SK-N-SH treated with all-trans-retinoic acid at 6 μM for 48 hours (cell line): ENCODE measurements at regions not wholly inside any gene's neighbourhood (a gene's known extent, or its start where the extent isn't known, plus 50 kb on each side); places are given as distances from the start of the nearest gene placed in this dataset.

Source experiments
- ATAC-seq: fragments of 200-7000 bp; cut with Tn5 transposase; 3 replicates; pipeline ENCODE4 v1.9.1; 2020; ENCODE audit warnings: mild to moderate bottlenecking, moderate library complexity
- ARNTL ChIP-seq: fragments of 450-650 bp; formaldehyde crosslinking; IDR thresholded peaks from 2 replicates; pipeline ENCODE4 v1.5.0; 2020; ENCODE audit warnings: low read depth, mild to moderate bottlenecking, moderate library complexity, borderline replicate concordance
- BACH2 ChIP-seq: fragments of 250-450 bp; sonication (Bioruptor Pico); IDR thresholded peaks from 2 replicates; pipeline ENCODE4 v1.9.0; 2021; ENCODE audit warnings: mild to moderate bottlenecking, borderline replicate concordance
- CREB5 ChIP-seq: fragments of 250-450 bp; sonication (Bioruptor Pico); IDR thresholded peaks from 2 replicates; pipeline ENCODE4 v1.5.1; 2020; ENCODE audit warnings: low read depth, mild to moderate bottlenecking, moderate library complexity
- CSDC2 ChIP-seq: fragments of 250-450 bp; sonication (Bioruptor Pico); IDR thresholded peaks from 2 replicates; pipeline ENCODE4 v1.5.0; 2020; ENCODE audit warnings: mild to moderate bottlenecking, moderate library complexity
- CSRNP3 ChIP-seq: fragments of 250-450 bp; sonication (Bioruptor Pico); IDR thresholded peaks from 2 replicates; pipeline ENCODE4 v1.5.1; 2021; ENCODE audit warnings: mild to moderate bottlenecking, moderate library complexity
- ESRRG ChIP-seq: fragments of 250-450 bp; sonication (Bioruptor Pico); IDR thresholded peaks from 2 replicates; pipeline ENCODE4 v1.6.1; 2021; ENCODE audit warnings: mild to moderate bottlenecking
- ISL1 ChIP-seq: fragments of 250-450 bp; sonication (Bioruptor Pico); IDR thresholded peaks from 2 replicates; pipeline ENCODE4 v2.1.2; 2022; ENCODE audit warnings: mild to moderate bottlenecking, moderate library complexity
- OSR1 ChIP-seq: fragments of 250-450 bp; sonication (Bioruptor Pico); IDR thresholded peaks from 2 replicates; pipeline ENCODE4 v1.8.0; 2022; ENCODE audit warnings: moderate library complexity, mild to moderate bottlenecking, inconsistent platforms
- PATZ1 ChIP-seq: fragments of 250-450 bp; sonication (Bioruptor Pico); IDR thresholded peaks from 2 replicates; pipeline ENCODE4 v1.8.0; 2020; ENCODE audit warnings: mild to moderate bottlenecking, moderate library complexity, borderline replicate concordance
- POU6F1 ChIP-seq: fragments of 250-450 bp; sonication (Bioruptor Pico); IDR thresholded peaks from 2 replicates; pipeline ENCODE4 v1.8.0; 2021; ENCODE audit warnings: low read depth, mild to moderate bottlenecking, moderate library complexity, borderline replicate concordance
- PPARA ChIP-seq: fragments of 250-450 bp; sonication (Bioruptor Pico); IDR thresholded peaks from 2 replicates; pipeline ENCODE4 v1.5.0; 2020; ENCODE audit warnings: mild to moderate bottlenecking, borderline replicate concordance
- RARB ChIP-seq: fragments of 250-450 bp; sonication (Bioruptor Pico); IDR thresholded peaks from 2 replicates; pipeline ENCODE4 v1.8.0; 2021; ENCODE audit warnings: mild to moderate bottlenecking, moderate library complexity
- TCF4 ChIP-seq: fragments of 250-450 bp; sonication (Bioruptor Pico); IDR thresholded peaks from 2 replicates; pipeline ENCODE4 v1.8.0; 2021; ENCODE audit warnings: mild to moderate bottlenecking, moderate library complexity, borderline replicate concordance
- TSHZ2 ChIP-seq: fragments of 250-450 bp; sonication (Bioruptor Pico); IDR thresholded peaks from 2 replicates; pipeline ENCODE4 v1.5.0; 2020; ENCODE audit warnings: mild to moderate bottlenecking, moderate library complexity
- ZC3H10 ChIP-seq: fragments of 250-450 bp; sonication (Bioruptor Pico); IDR thresholded peaks from 2 replicates; pipeline ENCODE4 v1.5.1; 2021; ENCODE audit warnings: mild to moderate bottlenecking, moderate library complexity
- ZFP3 ChIP-seq: fragments of 250-450 bp; sonication (Bioruptor Pico); IDR thresholded peaks from 2 replicates; pipeline ENCODE4 v1.5.0; 2020; ENCODE audit warnings: mild to moderate bottlenecking, moderate library complexity
- ZFP30 ChIP-seq: fragments of 450-650 bp; formaldehyde crosslinking; IDR thresholded peaks from 2 replicates; pipeline ENCODE4 v1.5.0; 2022; ENCODE audit warnings: mild to moderate bottlenecking, moderate library complexity
- ZNF565 ChIP-seq: fragments of 450-650 bp; formaldehyde crosslinking; conservative IDR thresholded peaks from 2 replicates; pipeline ENCODE4 v1.5.0; 2020; ENCODE audit warnings: low read depth, mild to moderate bottlenecking, moderate library complexity
- ZNF70 ChIP-seq: fragments of 450-650 bp; formaldehyde crosslinking; IDR thresholded peaks from 2 replicates; pipeline ENCODE4 v1.5.0; 2020; ENCODE audit warnings: mild to moderate bottlenecking, moderate library complexity
- ZNF8 ChIP-seq: fragments of 450-650 bp; formaldehyde crosslinking; IDR thresholded peaks from 2 replicates; pipeline ENCODE4 v1.5.0; 2020; ENCODE audit warnings: mild to moderate bottlenecking, moderate library complexity

- TF ChIP-seq ZFP3 = no peak
- ATAC-seq = no peak
Measured at GRCh38 chr9:74115976-74116375, 381.2 kb upstream of the RORB start.

GRCh38 chr9:74117151-74117550, 380.0 kb upstream of the RORB start:
- no peak for ATAC-seq
- TF ChIP-seq ZFP3 = no peak
- TF ChIP-seq TCF4 (CRISPR knock-in tag) = no peak
- no peak for TF ChIP-seq ZNF565 (CRISPR knock-in tag)
- TF ChIP-seq ZNF70 (CRISPR knock-in tag) = no peak

GRCh38 chr9:74117731-74118130, 379.4 kb upstream of the RORB start:
- no peak for ATAC-seq
- TF ChIP-seq CREB5 (CRISPR knock-in tag) (no peak), PATZ1 (CRISPR knock-in tag) (no peak), ARNTL (CRISPR knock-in tag) (no peak), TSHZ2 (CRISPR knock-in tag) (no peak), PPARA (CRISPR knock-in tag) (no peak), POU6F1 (no peak), ZNF8 (no peak), RARB (CRISPR knock-in tag) (no peak), ISL1 (no peak), OSR1 (CRISPR knock-in tag) (no peak), CSRNP3 (CRISPR knock-in tag) (no peak), TCF4 (CRISPR knock-in tag) (no peak), ZC3H10 (CRISPR knock-in tag) (no peak), BACH2 (CRISPR knock-in tag) (no peak)

GRCh38 chr9:74120061-74120460, 377.1 kb upstream of the RORB start:
- no peak for ATAC-seq
- TF ChIP-seq OSR1 (CRISPR knock-in tag) = no peak
- no peak for TF ChIP-seq TCF4 (CRISPR knock-in tag)
- TF ChIP-seq CREB5 (CRISPR knock-in tag) = no peak
- TF ChIP-seq ZC3H10 (CRISPR knock-in tag) = no peak
- no peak for TF ChIP-seq PATZ1 (CRISPR knock-in tag)
- no peak for TF ChIP-seq ISL1
- TF ChIP-seq ZFP30 (CRISPR knock-in tag) = no peak
- TF ChIP-seq ZNF8 = no peak
- TF ChIP-seq ZNF565 (CRISPR knock-in tag) = no peak
- TF ChIP-seq ARNTL (CRISPR knock-in tag) = no peak
- no peak for TF ChIP-seq ZFP3
- no peak for TF ChIP-seq ZNF70 (CRISPR knock-in tag)
- no peak for TF ChIP-seq PPARA (CRISPR knock-in tag)
- no peak for TF ChIP-seq TSHZ2 (CRISPR knock-in tag)
- no peak for TF ChIP-seq ESRRG (CRISPR knock-in tag)
- no peak for TF ChIP-seq CSDC2
